NCI-H774 (cell line): ENCODE measurements at regions not wholly inside any gene's neighbourhood (a gene's known extent, or its start where the extent isn't known, plus 50 kb on each side); places are given as distances from the start of the nearest gene placed in this dataset.

Source experiments
- DNase-seq: peaks from one replicate; lab custom pipeline; 2025; lab: John Stamatoyannopoulos, UW

- DNase-seq, result no peak
Observed at GRCh38 chr5:105695941-105696340, 1974.8 kb downstream of the EFNA5 start.

GRCh38 chr5:105689596-105689995 lies 1981.1 kb downstream of the EFNA5 start:
- DNase-seq, result no peak

- no peak for DNase-seq
Observed at GRCh38 chr5:105688227-105688792, 1982.4 kb downstream of the EFNA5 start.

GRCh38 chr5:105687493-105687892 lies 1983.2 kb downstream of the EFNA5 start:
- no peak for DNase-seq

- no peak for DNase-seq
Observed at GRCh38 chr5:105685884-105686283, 1984.9 kb downstream of the EFNA5 start.

- DNase-seq, result no peak
Observed at GRCh38 chr5:105684799-105685198, 1985.9 kb downstream of the EFNA5 start.

- no peak for DNase-seq
Observed at GRCh38 chr5:105680858-105681475, 1989.8 kb downstream of the EFNA5 start.

- DNase-seq, result no peak
Observed at GRCh38 chr5:105677291-105677690, 1993.4 kb downstream of the EFNA5 start.

- no peak for DNase-seq
Observed at GRCh38 chr5:105670596-105670995, 2000.1 kb downstream of the EFNA5 start.

GRCh38 chr5:105663671-105664070 lies 2007.1 kb downstream of the EFNA5 start:
- no peak for DNase-seq

- no peak for DNase-seq
Observed at GRCh38 chr5:105659396-105659795, 2011.3 kb downstream of the EFNA5 start.

- no peak for DNase-seq
Observed at GRCh38 chr5:105640328-105640727, 2030.4 kb downstream of the EFNA5 start.

GRCh38 chr5:105639511-105639910 lies 2031.2 kb downstream of the EFNA5 start:
- DNase-seq, result no peak

- no peak for DNase-seq
Observed at GRCh38 chr5:105639068-105639467, 2031.7 kb downstream of the EFNA5 start.

- DNase-seq, result no peak
Observed at GRCh38 chr5:105638437-105638836, 2032.3 kb downstream of the EFNA5 start.

GRCh38 chr5:105632043-105632442 lies 2038.7 kb downstream of the EFNA5 start:
- no peak for DNase-seq

GRCh38 chr5:105630803-105631202 lies 2039.9 kb downstream of the EFNA5 start:
- DNase-seq, result no peak

GRCh38 chr5:105619725-105620124 lies 2051.0 kb downstream of the EFNA5 start:
- no peak for DNase-seq

- no peak for DNase-seq
Observed at GRCh38 chr5:105617436-105618215, 2053.1 kb downstream of the EFNA5 start.

- peak; percentile 10 for DNase-seq
Observed at GRCh38 chr5:105616599-105616998, 2054.0 kb upstream of the NUDT12 start.

GRCh38 chr5:105602406-105602805 lies 2039.8 kb upstream of the NUDT12 start:
- DNase-seq, result peak; percentile 79

GRCh38 chr5:105593011-105593760 lies 2030.6 kb upstream of the NUDT12 start:
- no peak for DNase-seq
